HepG2 (cell line): ENCODE measurements at regions not wholly inside any gene's neighbourhood (a gene's known extent, or its start where the extent isn't known, plus 50 kb on each side); places are given as distances from the start of the nearest gene placed in this dataset.

Experiments used
- ATAC-seq: fragments of 200-7000 bp; cut with Tn5 transposase; 3 replicates; pipeline ENCODE4 v1.9.1; 2020; ENCODE audit warnings: mild to moderate bottlenecking, moderate library complexity
- BruUV-seq: library from RNA; stranded (reverse); fragments of 400-500 nt; replicated peaks from 2 replicates; lab custom pipeline; 2021; lab: Mats Ljungman, UMichigan
- CTCF ChIA-PET: fragments of 300-600 bp; formaldehyde crosslinking; extraction: SDS; loops from one replicate; lab custom pipeline; 2021; ENCODE audit warnings: low total read pairs, inconsistent platforms, low intra/inter-chr PET ratio; lab: Yijun Ruan, JAX
- POLR2A ChIA-PET: fragments of 350-600 bp; sonication (Branson Sonifier 250); formaldehyde crosslinking; loops from one replicate; lab custom pipeline; 2020; ENCODE audit warnings: antibody characterized with exemption, inconsistent platforms; lab: Yijun Ruan, JAX
- DNase-seq: peaks from one replicate; pipeline ENCODE4 v3.0.0-alpha.2; 2015; ENCODE audit warnings: low spot score
- FAIRE-seq: peaks from 3 replicates; lab custom pipeline; 2011; peaks lifted over from hg19 to GRCh38; lab: Jason Lieb, UNC
- H2AFZ ChIP-seq: one replicate; pipeline ENCODE4 v1.6.1; 2011; ENCODE audit warnings: low read length, inconsistent platforms
- H3K27ac ChIP-seq: fragments of 300-600 bp; 3 replicates; pipeline ENCODE4 v1.8.0; 2011; ENCODE audit warnings: mixed run types, mild to moderate bottlenecking, mixed read lengths, low read length, inconsistent platforms; ENCODE audit not compliant: insufficient read depth; ENCODE audit errors: extremely low read length
- H3K27me3 ChIP-seq, 2 experiments: fragments of 200-600 bp in 1 of 2; 2 replicates in 1 of 2; 3 replicates in 1 of 2; pipeline versions ENCODE4 v1.6.0 to v1.8.0; 2011; ENCODE audit warnings: low read length in 2 of 2, mild to moderate bottlenecking in 2 of 2, moderate library complexity in 2 of 2, inconsistent platforms in 1 of 2; ENCODE audit not compliant: insufficient read depth in 2 of 2, control insufficient read depth in 1 of 2
- H3K36me3 ChIP-seq, 2 experiments: fragments of 200-600 bp in 1 of 2; replicated peaks in 1 of 2; 2 replicates in 1 of 2; 3 replicates in 1 of 2; pipeline versions ENCODE4 v1.5.1 to v1.8.0; 2011; ENCODE audit warnings: low read length in 2 of 2, inconsistent platforms in 1 of 2; ENCODE audit not compliant: insufficient read depth in 2 of 2, control insufficient read depth in 1 of 2
- H3K4me1 ChIP-seq: 2 replicates; pipeline ENCODE4 v1.5.1; 2012; ENCODE audit warnings: low read length, inconsistent platforms; ENCODE audit not compliant: insufficient read depth
- H3K4me2 ChIP-seq: 2 replicates; pipeline ENCODE4 v1.6.0; 2011; ENCODE audit warnings: low read depth, low read length, inconsistent platforms
- H3K4me3 ChIP-seq, 3 experiments: fragments of 200-600 bp in 1 of 3; sonication (generic), shearing (Covaris generic) in 1 of 3; replicated peaks in 1 of 3; 2 replicates each; pipeline ENCODE4 v1.5.1; 2011 to 2016; ENCODE audit warnings: low read length in 3 of 3, inconsistent platforms in 2 of 3, low read depth in 2 of 3, mild to moderate bottlenecking in 2 of 3, control low read depth in 1 of 3, mixed read lengths in 1 of 3; ENCODE audit not compliant: insufficient read depth in 1 of 3
- H3K79me2 ChIP-seq: one replicate; pipeline ENCODE4 v1.6.1; 2011; ENCODE audit warnings: low read length, inconsistent platforms; ENCODE audit not compliant: insufficient read depth
- H3K9ac ChIP-seq: 2 replicates; pipeline ENCODE4 v1.6.0; 2011; ENCODE audit warnings: mild to moderate bottlenecking, low read depth, low read length, inconsistent platforms; ENCODE audit not compliant: insufficient read depth
- H3K9me3 ChIP-seq: 2 replicates; pipeline ENCODE4 v1.5.1; 2012; ENCODE audit warnings: mild to moderate bottlenecking, low read length
- H4K20me1 ChIP-seq: 2 replicates; pipeline ENCODE4 v1.6.0; 2011; ENCODE audit warnings: inconsistent platforms, mild to moderate bottlenecking, low read length, moderate library complexity; ENCODE audit not compliant: insufficient read depth
- AGO1 ChIP-seq: fragments of 200-400 bp; formaldehyde crosslinking; IDR thresholded peaks from 2 replicates; pipeline ENCODE4 v1.6.1; 2017; ENCODE audit warnings: mild to moderate bottlenecking, low read depth, low read length, moderate library complexity; ENCODE audit not compliant: poor library complexity, severe bottlenecking
- CENPX ChIP-seq: sonication (generic); formaldehyde crosslinking; IDR thresholded peaks from 2 replicates; pipeline ENCODE4 v1.9.0; 2021; ENCODE audit warnings: mild to moderate bottlenecking, missing genetic modification reagents, moderate library complexity
- FLYWCH1 ChIP-seq: sonication (generic); formaldehyde crosslinking; IDR thresholded peaks from 2 replicates; pipeline ENCODE4 v1.8.1; 2023; ENCODE audit warnings: mild to moderate bottlenecking, missing genetic modification reagents
- FOXJ3 ChIP-seq: sonication (generic); formaldehyde crosslinking; IDR thresholded peaks from 2 replicates; pipeline ENCODE4 v1.4.0; 2020; ENCODE audit warnings: missing genetic modification reagents, mild to moderate bottlenecking, borderline replicate concordance
- HES4 ChIP-seq: sonication (generic); formaldehyde crosslinking; IDR thresholded peaks from 2 replicates; pipeline ENCODE4 v1.9.0; 2021; ENCODE audit warnings: mild to moderate bottlenecking, missing genetic modification reagents, borderline replicate concordance
- HMG20A ChIP-seq: IDR thresholded peaks from 2 replicates; pipeline ENCODE4 v1.6.1; 2016; ENCODE audit warnings: borderline replicate concordance
- MTA1 ChIP-seq: sonication (generic); formaldehyde crosslinking; IDR thresholded peaks from 2 replicates; pipeline ENCODE4 v1.4.0; 2020; ENCODE audit warnings: missing genetic modification reagents, mild to moderate bottlenecking, borderline replicate concordance
- MXI1 ChIP-seq: IDR thresholded peaks from 3 replicates; pipeline ENCODE4 v1.6.1; 2012; ENCODE audit warnings: low read depth, low read length, inconsistent platforms, borderline replicate concordance
- MZF1 ChIP-seq: sonication (generic); formaldehyde crosslinking; IDR thresholded peaks from 2 replicates; pipeline ENCODE4 v1.8.1; 2023; ENCODE audit warnings: mild to moderate bottlenecking, missing genetic modification reagents, borderline replicate concordance
- NFE2L2 ChIP-seq: fragments of 150-350 bp; IDR thresholded peaks from 2 replicates; pipeline ENCODE4 v1.6.1; 2014; ENCODE audit warnings: low read length
- TFDP2 ChIP-seq: sonication (generic); formaldehyde crosslinking; IDR thresholded peaks from 2 replicates; pipeline ENCODE4 v1.4.0; 2020; ENCODE audit warnings: missing genetic modification reagents
- ZNF530 ChIP-seq: sonication (generic); formaldehyde crosslinking; IDR thresholded peaks from 2 replicates; pipeline ENCODE4 v1.5.0; 2020; ENCODE audit warnings: low read depth, mild to moderate bottlenecking, missing genetic modification reagents
- ZNF598 ChIP-seq: sonication (generic); formaldehyde crosslinking; IDR thresholded peaks from 2 replicates; pipeline ENCODE4 v1.5.1; 2020; ENCODE audit warnings: mild to moderate bottlenecking, missing genetic modification reagents, borderline replicate concordance
- ZNF710 ChIP-seq: sonication (generic); formaldehyde crosslinking; IDR thresholded peaks from 2 replicates; pipeline ENCODE4 v1.5.0; 2020; ENCODE audit warnings: mild to moderate bottlenecking, missing genetic modification reagents, borderline replicate concordance
- ZNF761 ChIP-seq: sonication (generic); formaldehyde crosslinking; conservative IDR thresholded peaks from 2 replicates; pipeline ENCODE4 v1.4.0; 2020; ENCODE audit warnings: mild to moderate bottlenecking, missing genetic modification reagents
- ZNF781 ChIP-seq: sonication (generic); formaldehyde crosslinking; IDR thresholded peaks from 2 replicates; pipeline ENCODE4 v1.5.1; 2020; ENCODE audit warnings: borderline replicate concordance, mild to moderate bottlenecking, missing genetic modification reagents; ENCODE audit errors: not compliant biosample characterization
- ZSCAN29 ChIP-seq: sonication (generic); formaldehyde crosslinking; conservative IDR thresholded peaks from 2 replicates; pipeline ENCODE4 v1.4.0; 2020; ENCODE audit warnings: mild to moderate bottlenecking, missing genetic modification reagents
- WGBS: methylation state at CpG from one replicate; pipeline ENCODE4 v1.1.6; 2017; ENCODE audit warnings: low lambda C conversion rate; 5-methylcytosine and 5-hydroxymethylcytosine counted together
- in situ Hi-C: cut with HindIII; loops from 2 replicates; pipeline ENCODE4 v1.10.0; 2017; ENCODE audit warnings: low pct_unique_long_range_greater_than_20kb; ENCODE audit not compliant: extremely low pct_ligation_motif_present
- intact Hi-C: fragments of 100-400 bp; cut with micrococcal nuclease; formaldehyde crosslinking; loops from one replicate; pipeline ENCODE4 v1.10.0; 2022; ENCODE audit not compliant: unreplicated experiment

GRCh38 chr21:16530656-16531055 lies 800.9 kb downstream of the USP25 start:
- BruUV-seq: no TSS peak
- ChIA-PET POLR2A (no interaction called here), CTCF (no interaction called here)
- DNase-seq: no peak
- in situ Hi-C loops (no loop called here), intact Hi-C loops (no loop called here)
- Histone ChIP-seq H3K27ac (no peak overlapping the region), H3K4me2 (no peak overlapping the region), H2AFZ (no peak overlapping the region), H3K9ac (no peak overlapping the region), H3K36me3 (no peaks in the 10 kb centered on the region), H3K9me3 (no peaks in the 10 kb centered on the region), H3K4me1 (no peaks in the 10 kb centered on the region), H3K27me3 (no peaks in the 10 kb centered on the region), H4K20me1 (no peaks in the 10 kb centered on the region), H3K4me3 (no peak overlapping the region), H3K79me2 (no peaks in the 10 kb centered on the region)
- ATAC-seq: no peak
- WGBS: 47% methylated on average over 2 of the region's 2 CpGs
- no peak for FAIRE-seq
- TF ChIP-seq TFDP2 (CRISPR knock-in tag) (no peak), MZF1 (no peak), MTA1 (no peak), NFE2L2 (no peak), ZNF530 (CRISPR knock-in tag) (no peak), CENPX (CRISPR knock-in tag) (no peak), MXI1 (no peak), ZNF781 (CRISPR knock-in tag) (no peak), FLYWCH1 (CRISPR knock-in tag) (no peak), ZSCAN29 (no peak), ZNF598 (CRISPR knock-in tag) (no peak), FOXJ3 (CRISPR knock-in tag) (no peak), HES4 (CRISPR knock-in tag) (no peak), AGO1 (no peak), ZNF761 (CRISPR knock-in tag) (no peak), HMG20A (no peak), ZNF710 (CRISPR knock-in tag) (no peak)
